Left forelimb (tissue), 1 donor: ENCODE measurements at regions not wholly inside any gene's neighbourhood (a gene's known extent, or its start where the extent isn't known, plus 50 kb on each side); places are given as distances from the start of the nearest gene placed in this dataset.
"Not testable (repeated sequence)": the region's sequence is repeated elsewhere in the genome, so short reads cannot be mapped to it uniquely, and the experiment has no call there.

Source experiments
- DNase-seq: peaks from one replicate; pipeline ENCODE4 v3.0.0-alpha.2; 2018; ENCODE audit warnings: low spot score

- no peak for DNase-seq
Observed at GRCh38 chr6:144435602-144436426, 150.7 kb downstream of the UTRN start.

- DNase-seq = no peak
Observed at GRCh38 chr6:144437105-144437504, 152.0 kb downstream of the UTRN start.

- no peak for DNase-seq
Observed at GRCh38 chr6:144438103-144438502, 153.0 kb downstream of the UTRN start.

GRCh38 chr6:144439016-144439415 is 153.9 kb downstream of the UTRN start:
- no peak for DNase-seq

GRCh38 chr6:144441801-144442200 is 156.7 kb downstream of the UTRN start:
- DNase-seq = not testable (repeated sequence)

GRCh38 chr6:144443157-144443556 is 158.0 kb downstream of the UTRN start:
- no peak for DNase-seq

- DNase-seq = no peak
Observed at GRCh38 chr6:144447472-144447871, 162.3 kb downstream of the UTRN start.

- no peak for DNase-seq
Observed at GRCh38 chr6:144449218-144449617, 164.1 kb downstream of the UTRN start.

- no peak for DNase-seq
Observed at GRCh38 chr6:144449911-144450597, 164.9 kb downstream of the UTRN start.

- no peak for DNase-seq
Observed at GRCh38 chr6:144460327-144461095, 175.4 kb downstream of the UTRN start.

GRCh38 chr6:144462058-144462457 is 176.9 kb downstream of the UTRN start:
- no peak for DNase-seq

- no peak for DNase-seq
Observed at GRCh38 chr6:144466716-144467115, 181.6 kb downstream of the UTRN start.

- DNase-seq = no peak
Observed at GRCh38 chr6:144467172-144467762, 182.1 kb downstream of the UTRN start.

- no peak for DNase-seq
Observed at GRCh38 chr6:144467921-144468320, 182.8 kb downstream of the UTRN start.

GRCh38 chr6:144468709-144469108 is 183.6 kb downstream of the UTRN start:
- DNase-seq = no peak

GRCh38 chr6:144469144-144469575 is 184.0 kb downstream of the UTRN start:
- no peak for DNase-seq

- not testable (repeated sequence) for DNase-seq
Observed at GRCh38 chr6:144470201-144470600, 185.1 kb downstream of the UTRN start.

GRCh38 chr6:144471986-144472385 is 186.9 kb downstream of the UTRN start:
- DNase-seq = no peak

GRCh38 chr6:144474290-144474689 is 189.2 kb downstream of the UTRN start:
- no peak for DNase-seq

- DNase-seq = no peak
Observed at GRCh38 chr6:144474904-144475303, 189.8 kb downstream of the UTRN start.

GRCh38 chr6:144475411-144475810 is 190.3 kb downstream of the UTRN start:
- DNase-seq = no peak

GRCh38 chr6:144476286-144476685 is 191.2 kb downstream of the UTRN start:
- no peak for DNase-seq
